HTR-8/SVneo (cell line): ENCODE measurements at regions not wholly inside any gene's neighbourhood (a gene's known extent, or its start where the extent isn't known, plus 50 kb on each side); places are given as distances from the start of the nearest gene placed in this dataset.
A peak's percentile ranks its signal among the peaks of the same experiment; 100 is the strongest.
"Not testable (repeated sequence)": the region's sequence is repeated elsewhere in the genome, so short reads cannot be mapped to it uniquely, and the experiment has no call there.

Experiments
- DNase-seq: peaks from one replicate; pipeline ENCODE4 v3.0.0; 2011; ENCODE audit warnings: low spot score, mixed read lengths; ENCODE audit not compliant: insufficient read length
- FAIRE-seq: peaks from 2 replicates; lab custom pipeline; 2011; peaks lifted over from hg19 to GRCh38; lab: Jason Lieb, UNC

DNA sequence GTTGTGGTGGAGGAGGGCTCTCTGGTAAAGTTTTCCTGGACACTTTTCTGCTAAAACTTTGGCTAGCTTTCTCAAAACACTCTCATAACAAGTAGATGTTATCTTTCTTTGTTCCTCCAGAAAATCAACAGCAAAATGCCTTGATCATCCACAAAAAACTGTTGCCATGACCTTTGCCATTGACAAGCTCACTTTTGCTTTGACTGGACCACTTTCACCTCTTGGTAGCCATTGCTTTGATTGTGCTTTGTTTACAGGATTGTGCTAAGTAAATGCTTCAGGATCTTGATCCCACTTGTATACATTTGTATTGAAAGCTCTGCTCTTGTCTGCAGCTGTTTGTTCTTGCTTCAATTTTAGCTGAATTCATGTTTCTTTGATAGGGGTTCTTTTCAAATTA, 143.9 kb upstream of the NR3C1 start:
- FAIRE-seq (no peak), DNase-seq (no peak)

DNA sequence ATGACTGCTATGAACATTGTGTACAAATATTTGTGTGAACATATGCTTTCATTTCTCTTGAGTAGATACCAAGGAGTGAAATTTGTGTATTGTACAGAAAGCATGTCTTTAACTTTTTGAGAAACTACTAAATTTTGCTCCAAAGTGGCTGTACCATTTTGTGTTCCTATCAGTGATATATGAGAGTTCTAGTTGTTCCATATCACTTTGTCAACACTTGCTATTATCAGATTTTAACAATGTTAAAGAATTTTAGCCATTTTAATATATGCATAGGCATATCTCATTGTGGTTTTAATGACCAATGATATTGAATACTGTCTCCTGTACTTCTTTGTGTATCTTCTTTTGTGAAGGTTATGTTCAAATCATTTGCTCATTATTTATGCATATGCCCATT, 142.9 kb upstream of the NR3C1 start:
- DNase-seq: no peak

DNA sequence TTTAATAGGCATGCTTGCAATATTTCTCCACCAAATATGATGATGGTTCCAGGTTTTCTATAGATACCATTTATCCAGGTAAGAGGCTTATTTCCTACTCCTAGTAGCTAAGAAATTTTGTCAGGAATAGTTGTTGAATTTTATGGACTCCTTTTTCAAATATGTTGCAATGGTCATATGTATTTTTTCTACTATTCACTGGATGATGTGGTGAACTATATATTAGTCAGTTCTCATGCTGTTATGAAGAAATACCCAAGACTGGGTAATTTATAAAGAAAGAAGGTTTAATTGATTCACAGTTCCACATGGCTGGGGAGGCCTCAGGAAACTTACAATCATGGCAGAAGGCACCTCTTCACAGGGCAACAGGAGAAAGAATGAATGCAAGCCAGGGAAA, 141.1 kb upstream of the NR3C1 start:
- FAIRE-seq (no peak), DNase-seq (no peak)

More for the DNA sequence above, 142.9 kb upstream of the NR3C1 start:
- no peak for FAIRE-seq

DNA sequence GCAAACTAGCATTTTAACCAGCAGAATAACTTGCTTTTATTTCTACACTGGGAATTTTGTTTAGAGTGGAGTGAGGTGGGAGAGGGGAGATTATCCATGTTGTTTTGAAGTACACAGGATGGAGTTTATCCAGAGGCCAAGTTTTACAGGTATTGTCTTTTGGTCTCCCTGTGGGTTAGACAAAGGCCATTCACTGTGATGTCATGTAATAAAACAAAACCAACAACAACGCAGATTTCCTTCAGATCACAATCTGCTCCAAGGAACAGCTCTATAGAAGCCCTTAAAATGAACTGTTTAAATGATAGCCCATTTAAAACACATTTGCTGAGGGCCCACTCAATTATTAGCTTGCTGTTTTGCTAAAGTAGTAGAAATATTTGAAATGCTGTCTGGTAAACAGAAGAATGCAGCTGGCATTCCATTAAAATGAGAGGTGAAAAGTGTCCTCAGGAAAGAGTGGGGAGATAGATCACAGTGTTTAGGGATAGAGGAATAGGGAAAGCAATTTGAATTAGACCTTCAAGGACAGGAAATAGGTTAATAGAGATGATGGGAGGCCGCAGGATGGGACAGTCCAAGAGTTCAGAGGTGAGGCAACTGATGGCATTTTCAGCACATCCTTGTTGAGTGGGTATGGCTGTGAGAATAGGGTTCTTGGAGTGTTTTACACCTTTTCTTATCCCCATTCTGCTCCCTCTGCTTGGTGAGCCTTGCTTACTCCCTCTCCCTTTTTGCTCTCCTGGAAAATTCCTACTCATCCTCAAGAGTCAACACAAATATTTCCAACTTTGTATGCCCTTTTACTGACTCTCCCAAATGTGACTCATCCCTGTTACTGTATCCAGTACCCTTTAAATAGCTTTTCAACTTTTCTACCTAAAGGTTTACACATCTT, 140.1 kb upstream of the NR3C1 start:
- DNase-seq: no peak
- no peak for FAIRE-seq

DNA sequence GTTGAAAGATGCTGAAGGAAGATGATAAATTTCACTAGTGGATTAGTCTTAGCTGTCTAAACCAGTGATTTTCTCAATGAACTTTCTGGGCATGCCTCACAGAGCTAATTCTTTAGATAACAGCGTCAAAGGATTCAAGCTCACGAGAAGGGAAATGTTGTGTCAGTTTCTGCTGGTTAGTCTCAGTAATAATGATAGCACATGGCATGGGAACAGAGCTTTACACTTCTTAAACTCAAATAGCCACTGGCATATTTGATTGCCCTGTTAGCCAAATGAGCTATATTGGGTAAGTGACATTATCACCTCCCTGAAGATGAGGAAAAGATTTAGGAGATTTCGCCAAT, 139.3 kb upstream of the NR3C1 start:
- FAIRE-seq (no peak), DNase-seq (no peak)

DNA sequence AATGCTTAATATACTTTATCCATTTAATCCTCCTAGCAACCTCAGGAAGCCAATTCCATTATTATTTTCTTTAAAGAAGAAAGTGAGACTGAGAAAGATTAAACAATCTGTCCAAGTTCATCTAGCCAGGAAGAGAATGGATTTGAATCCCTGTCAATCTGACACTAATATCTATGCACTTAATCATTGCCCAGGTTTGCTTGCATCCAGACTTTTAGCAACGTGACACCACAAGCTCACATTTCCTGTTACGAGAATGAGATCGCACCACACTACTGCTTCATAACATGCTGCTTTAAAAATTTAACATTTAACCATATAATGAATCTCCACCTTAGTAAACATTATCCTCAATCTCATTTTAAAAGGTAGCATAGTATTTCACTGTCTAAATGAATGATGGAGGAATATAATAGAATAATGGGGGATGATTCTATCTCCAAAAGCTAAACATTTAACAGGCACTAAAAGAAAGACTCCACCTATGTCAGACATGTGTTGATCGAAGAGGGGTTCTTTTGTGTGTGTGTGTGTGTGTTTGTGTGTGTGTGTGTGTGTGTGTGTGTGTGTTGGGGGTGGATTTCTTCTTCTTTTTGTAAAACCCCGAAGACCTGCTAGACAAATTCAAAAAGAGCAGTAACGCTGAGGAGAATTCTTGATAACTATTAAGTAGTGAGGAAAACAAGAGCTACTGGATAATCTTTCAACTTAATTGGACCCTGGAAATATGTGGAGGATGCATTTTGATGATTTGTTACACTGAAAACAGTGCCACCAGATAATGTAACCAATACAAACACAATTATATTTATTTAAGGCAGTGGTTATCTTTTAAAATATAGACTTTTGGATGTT, 138.7 kb upstream of the NR3C1 start:
- FAIRE-seq: no peak
- DNase-seq: no peak

DNA sequence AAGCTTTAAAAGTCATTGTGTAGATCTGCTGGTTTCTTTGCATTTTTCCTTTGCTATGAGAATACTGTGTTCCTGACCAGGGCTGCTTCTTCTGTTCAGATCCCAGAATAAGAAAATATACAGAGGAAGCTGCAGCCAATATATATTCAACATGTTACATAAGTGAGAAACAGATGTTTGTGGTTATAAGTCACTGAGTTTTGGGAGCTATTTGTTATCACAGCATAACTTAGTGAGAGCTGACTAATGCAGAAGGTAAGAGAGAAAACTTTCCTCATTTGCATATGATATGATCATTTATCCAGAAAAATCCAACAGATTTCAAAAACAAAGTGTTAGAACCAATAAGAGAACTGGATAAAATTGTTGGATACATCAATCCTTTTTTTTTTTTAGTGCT, 136.3 kb upstream of the NR3C1 start:
- DNase-seq (no peak), FAIRE-seq (no peak)

DNA sequence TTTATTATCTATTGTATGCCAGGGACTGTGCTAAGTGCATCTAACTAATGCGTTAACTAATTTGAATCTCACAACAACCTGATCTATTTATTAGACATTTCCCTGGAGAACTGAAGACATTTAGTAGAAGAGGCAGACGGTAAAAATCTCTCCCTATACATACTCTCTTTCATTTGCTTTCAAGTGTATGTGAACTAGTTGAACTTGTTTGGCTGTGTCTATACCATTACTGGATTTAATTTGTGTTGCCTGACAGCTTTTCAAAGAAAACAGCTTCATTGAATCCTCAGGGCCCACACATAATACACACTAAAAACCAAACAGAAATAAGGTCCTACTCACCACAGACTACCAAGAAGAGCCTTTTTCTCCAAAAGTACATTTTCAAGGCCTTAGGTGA, 133.6 kb upstream of the NR3C1 start:
- FAIRE-seq: no peak

DNA sequence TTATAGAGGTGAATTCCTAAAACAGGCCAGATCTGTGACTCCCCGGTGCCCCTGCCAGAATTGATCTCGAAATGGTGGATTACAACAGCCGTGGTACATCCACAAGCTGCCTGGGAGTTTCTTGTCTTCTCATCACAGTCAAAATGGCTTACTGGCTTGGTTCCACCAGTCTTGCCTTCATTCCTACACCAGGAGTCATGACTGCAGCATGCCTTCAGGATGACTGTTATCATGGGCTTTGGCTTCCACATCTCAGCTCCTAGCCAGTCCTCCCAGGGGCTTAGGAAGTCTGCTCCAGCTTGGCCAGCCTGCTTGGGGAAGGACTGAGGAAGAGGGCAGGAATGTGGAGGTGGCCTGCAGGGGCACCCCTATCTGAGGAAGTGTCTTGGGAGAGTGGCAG, 132.9 kb upstream of the NR3C1 start:
- FAIRE-seq (peak; percentile 80), DNase-seq (peak; percentile 53)

More for the DNA sequence above, 133.6 kb upstream of the NR3C1 start:
- DNase-seq: no peak

DNA sequence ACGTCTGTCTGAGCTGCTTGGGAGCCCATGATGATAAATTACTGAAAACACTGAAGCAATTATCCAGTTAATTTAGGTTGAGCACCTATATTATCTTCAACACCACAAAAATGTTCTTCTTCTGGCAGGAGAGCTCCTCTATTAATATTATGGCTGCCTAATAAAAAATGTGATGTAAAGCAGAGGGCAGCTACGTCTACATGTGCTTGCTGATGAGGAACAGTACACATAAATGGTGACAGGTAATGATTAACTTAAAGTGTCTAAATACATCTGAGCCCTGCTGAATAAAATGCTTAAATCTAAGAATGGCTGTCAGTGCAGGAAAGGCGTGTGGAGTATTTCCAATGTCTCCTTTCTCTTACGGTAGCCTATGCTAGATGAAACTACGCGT, 131.3 kb upstream of the NR3C1 start:
- FAIRE-seq: no peak

DNA sequence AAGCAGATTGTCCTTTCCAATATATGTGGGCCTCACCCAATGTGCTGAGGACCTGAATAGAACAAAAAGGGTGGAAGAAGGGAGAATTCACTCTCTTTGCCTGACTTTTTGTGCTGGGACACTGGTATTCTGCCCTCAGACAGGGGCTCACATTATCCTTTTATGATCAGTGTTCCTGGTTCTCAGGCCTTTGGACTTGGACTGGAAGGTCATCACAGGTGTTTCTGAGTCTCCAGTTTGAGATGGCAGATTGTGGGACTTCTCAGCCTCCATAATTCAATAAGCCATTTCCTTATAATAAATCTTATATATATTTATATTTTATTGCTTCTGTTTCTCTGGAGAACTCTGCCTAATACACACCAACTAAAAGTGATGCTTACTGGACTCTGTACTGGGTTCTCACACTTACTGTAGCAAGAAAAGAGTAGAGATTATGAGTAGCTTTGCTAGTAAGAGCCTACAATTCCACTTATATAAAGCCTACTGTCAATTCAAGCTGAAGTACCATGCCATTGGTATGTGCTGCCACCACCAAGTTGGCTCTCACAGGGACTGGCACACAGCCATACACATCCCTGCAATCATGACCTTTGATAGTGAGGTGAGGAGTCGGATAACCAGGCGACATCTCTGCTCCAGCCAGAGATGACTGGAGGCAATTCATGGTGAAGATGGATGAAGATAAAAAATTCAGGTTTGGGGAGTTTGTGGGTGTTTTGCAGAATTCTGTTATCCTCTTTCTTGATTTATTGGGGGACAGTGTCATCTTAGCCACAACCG, 130.7 kb upstream of the NR3C1 start:
- no peak for DNase-seq

More for the DNA sequence above, 131.3 kb upstream of the NR3C1 start:
- DNase-seq: no peak

DNA sequence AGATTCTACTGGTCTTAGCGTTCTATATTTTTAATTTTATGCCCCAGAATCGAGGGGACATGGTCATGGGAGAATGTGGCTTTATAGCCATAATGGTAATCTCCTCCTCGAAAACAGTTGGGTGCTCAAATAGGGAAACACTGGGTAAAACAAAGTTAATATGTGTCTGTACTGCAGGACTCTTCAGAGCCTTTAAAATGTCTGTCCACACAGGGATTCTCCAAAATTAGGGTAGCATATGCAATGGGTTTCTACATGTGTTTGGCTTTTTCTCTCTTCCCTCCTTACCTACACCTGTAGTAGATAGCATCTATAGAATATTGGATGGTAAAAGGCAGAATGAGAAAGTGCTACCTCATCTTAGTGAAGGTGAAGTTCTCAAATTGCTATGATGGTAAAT, 130.0 kb upstream of the NR3C1 start:
- FAIRE-seq (no peak), DNase-seq (no peak)

More for the DNA sequence above, 130.7 kb upstream of the NR3C1 start:
- FAIRE-seq: no peak

DNA sequence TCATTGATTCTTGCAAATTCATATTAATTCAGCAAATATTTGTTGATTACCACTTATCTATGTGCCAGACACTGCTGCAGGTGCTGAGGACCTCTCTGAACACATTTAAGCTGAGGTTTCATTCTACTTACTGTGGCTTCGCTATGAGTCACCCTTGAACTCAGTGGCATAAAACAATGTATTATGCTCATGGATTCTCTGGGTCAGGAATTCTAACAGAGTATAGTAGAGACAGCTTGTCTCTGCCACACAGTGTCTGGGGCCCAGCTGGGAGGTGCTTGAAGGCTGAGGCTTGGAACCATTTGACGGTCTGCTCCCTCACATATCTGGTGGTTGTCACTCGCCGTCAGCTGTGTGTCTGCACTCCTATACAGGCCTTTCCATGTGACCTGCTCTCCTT, 124.3 kb upstream of the NR3C1 start:
- FAIRE-seq (no peak), DNase-seq (no peak)

DNA sequence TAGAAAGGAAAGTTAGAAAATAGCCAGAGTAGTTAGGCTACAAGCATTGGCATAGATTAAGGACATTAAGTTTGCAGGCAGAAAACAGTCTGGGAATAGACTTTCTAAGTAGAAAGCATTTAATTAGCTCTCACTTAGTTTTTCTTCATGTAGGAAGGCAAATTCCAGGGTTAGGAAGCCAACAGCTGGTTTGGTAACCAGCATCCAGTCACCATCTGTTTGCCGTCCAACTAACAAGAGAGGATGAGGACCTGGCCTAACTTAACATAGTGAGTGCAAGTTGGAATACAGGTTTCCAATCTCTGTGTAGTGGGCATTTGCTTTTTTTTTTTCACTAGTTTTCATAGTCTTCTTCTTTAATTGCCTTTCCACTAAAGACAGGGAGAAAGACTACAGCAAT, 121.7 kb upstream of the NR3C1 start:
- no peak for FAIRE-seq
- no peak for DNase-seq

DNA sequence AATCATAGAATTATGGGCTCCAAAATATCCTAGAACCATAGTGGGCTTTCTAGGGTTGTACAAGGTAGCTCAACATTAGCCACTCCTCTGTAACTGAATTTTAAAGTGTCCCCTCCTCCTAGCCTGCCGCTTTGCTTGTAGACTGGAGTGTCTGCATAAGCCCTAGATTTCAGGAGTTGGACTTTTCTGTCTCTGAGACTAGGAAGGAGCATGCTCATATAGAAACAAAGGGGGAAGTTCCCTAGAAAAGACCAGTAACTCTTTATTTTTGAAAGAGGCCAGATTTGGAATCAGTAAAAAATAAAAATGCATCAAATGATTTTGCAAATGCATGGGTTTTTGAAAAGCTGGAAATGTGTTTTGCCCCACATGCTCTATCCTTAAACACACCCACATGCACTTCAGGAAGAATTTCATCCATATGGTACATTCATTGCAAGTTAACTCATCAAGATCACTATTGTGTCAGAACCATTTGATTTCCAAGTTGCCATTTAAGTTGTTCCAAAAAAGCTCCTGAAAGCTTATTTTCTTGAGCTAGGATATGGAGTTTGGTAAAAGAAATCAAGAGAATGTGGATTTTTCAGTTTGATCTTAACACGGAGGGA, 121.0 kb upstream of the NR3C1 start:
- no peak for FAIRE-seq
- DNase-seq: no peak

DNA sequence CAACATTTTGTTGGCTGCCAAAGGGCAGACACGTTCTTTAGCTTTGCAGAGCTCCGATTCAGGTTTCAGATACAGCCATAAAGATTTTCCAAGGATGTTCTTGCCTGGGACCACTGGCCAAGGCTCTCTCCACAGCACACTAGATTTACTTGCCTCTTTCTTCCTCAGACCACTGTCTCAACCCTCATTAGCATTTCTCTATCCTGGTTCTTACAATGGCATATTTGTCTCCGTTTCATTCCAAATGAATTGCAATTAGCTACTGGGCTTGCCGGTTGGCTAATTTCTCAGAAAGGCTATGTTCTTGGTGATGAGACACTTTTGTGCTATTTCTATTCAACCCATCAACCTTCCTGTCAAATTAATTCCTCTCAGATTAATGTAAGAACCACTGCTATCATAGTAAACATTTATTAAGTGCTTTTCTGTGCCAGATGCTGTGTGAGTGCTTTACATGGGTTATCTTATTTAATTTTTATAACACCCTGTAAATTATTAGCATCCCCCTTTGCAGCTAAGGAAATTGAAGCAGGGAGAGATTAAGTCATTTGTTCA, 118.4 kb upstream of the NR3C1 start:
- FAIRE-seq (no peak), DNase-seq (no peak)

DNA sequence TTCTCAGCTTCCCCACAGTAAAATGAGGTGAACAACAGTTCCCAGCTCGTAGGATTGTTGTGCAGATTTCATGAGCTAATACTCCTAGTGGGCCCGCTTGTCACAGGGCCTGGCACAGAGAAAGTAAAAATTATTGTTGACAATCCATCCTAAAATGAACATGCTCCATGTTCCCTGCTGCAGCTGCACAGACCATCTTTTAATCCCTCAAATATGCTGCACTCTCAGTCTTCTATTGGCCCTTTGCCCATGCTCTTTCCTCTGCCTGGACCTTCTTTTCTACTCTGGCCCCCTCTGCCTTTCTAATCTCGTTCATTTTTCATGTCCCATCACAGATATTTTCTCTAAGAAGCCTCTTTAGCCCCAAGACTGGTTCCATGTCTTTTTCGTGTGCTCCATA, 117.7 kb upstream of the NR3C1 start:
- FAIRE-seq: no peak

DNA sequence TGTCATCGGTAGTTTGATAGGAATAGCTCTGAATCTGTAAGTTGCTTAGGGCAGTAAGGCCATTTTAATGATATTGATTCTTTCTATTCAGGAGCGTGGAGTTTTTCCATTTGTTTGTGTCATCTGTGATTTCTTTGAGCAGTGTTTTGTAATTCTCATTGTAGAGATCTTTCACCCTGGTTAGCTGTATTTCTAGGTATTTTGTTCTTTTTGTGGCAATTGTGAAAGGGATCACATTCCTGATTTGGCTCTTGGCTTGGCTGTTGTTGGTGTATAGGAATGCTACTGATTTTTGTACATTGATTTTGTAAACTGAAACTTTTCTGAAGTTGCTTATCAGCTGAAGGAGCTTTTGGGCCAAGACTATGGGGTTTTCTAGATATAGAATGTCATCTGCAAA, 115.7 kb upstream of the NR3C1 start:
- not testable (repeated sequence) for FAIRE-seq, DNase-seq

More for the DNA sequence above, 117.7 kb upstream of the NR3C1 start:
- no peak for DNase-seq

DNA sequence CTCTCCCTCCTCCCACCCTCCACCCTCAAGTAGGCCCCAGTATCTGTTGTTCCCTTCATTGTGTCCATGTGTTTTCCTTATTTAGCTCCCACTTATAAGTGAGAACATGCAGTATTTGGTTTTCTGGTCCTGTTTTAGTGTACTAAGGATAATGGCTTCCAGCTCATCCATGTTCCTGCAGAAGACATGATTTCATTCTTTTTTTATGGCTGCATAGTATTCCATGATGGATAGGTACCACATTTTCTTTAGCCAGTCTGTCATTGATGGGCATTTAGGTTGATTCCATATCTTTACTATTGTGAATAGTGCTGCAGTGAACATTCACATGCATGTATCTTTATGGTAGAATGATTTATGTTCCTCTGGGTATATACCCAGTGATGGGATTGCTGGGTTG, 114.3 kb upstream of the NR3C1 start:
- DNase-seq, FAIRE-seq: not testable (repeated sequence)

DNA sequence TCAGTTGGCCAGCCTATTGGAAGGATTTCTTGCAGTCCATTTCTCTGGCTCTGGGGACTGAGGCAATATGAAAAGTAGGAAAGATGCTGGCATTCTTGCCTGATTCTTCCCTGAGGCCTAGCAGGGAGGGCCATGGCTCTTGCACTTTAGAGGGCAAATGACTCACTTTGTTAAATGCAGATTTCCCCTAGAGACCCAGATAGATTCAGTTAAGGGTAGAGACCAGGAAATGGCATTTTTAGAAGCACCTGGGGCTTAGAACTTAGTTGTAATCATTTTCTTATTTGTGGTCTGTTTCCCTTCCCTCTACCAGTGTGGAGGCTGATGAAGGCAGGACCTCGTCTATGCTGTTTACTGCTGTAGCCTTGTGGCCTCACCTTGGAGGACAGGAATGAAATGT, 112.8 kb upstream of the NR3C1 start:
- FAIRE-seq (no peak), DNase-seq (no peak)
